CD4-positive, alpha-beta T cell treated with Interleukin-17A for 4 hours (primary cell): ENCODE measurements at regions not wholly inside any gene's neighbourhood (a gene's known extent, or its start where the extent isn't known, plus 50 kb on each side); places are given as distances from the start of the nearest gene placed in this dataset.

ENCODE experiments used
- DNase-seq: peaks from one replicate; pipeline ENCODE4 v3.0.0-alpha.2; 2020; ENCODE audit warnings: mixed read lengths

DNA sequence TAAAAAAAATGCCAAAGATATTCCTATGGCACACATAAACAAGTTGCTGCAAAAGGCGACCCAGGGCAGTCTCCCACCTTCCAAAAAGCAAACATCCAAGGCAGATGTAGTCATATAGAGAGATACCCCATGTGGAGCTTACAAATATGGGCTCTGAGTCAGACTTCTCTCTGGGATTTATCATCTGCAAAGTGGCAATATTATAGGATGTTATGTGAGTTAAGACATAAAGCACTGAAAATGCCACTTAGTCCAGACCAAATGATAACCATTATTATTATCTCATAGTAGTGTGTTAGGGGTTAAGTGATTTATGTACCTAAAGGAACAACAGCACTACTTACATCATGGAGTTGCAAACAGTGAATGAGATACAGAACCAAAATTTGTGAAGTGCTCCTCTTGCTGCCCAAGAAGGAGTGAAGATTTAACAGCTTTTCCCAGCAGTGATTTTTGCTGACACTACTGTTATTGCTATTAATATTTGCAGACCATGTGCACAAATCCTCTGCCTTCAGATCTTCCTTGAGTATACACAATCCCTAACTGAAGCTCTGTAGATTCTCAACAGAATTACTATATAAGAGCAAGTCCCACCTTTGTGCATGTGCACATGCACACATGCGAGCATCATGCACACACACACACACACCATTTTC lies 560.0 kb upstream of the SALL1 start:
- DNase-seq: no peak

DNA sequence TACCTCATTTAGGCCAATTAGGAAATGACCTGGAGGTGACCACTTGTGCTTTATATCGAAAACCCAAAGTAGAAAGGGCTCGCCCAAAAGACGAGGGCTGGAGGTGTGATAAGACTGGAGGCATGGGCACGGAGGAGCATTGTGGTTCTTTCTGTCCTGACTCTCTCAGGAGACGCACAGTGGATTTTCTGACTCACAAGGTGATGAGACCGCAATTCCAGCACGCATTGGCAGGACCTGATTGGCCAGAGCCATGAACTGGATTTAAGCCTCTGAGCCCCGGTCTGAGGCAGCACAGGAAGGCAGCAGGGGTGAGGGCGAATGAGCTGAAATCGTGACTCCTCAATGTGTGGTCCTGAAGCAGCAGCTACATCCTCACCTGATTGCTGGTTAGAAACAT lies 559.1 kb upstream of the SALL1 start:
- DNase-seq: no peak

DNA sequence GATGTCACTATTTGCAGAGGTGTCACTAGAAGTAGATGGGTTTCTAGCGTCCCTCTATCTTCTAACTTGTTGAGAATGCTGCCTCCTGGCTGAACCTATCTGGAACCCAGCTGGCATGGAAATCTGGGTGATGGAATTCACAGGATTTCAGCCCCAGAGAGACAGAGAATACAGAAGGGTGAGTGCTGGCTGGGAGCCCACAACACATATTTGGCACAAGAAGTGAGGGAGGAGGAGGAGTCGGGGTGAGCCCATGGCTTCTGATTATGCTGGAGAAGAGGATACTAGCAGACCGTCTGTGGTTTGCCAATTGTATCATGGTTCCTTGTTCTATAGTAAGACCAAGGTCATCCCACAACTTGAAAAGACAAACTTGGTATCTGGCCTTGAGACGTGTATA lies 557.8 kb upstream of the SALL1 start:
- no peak for DNase-seq

DNA sequence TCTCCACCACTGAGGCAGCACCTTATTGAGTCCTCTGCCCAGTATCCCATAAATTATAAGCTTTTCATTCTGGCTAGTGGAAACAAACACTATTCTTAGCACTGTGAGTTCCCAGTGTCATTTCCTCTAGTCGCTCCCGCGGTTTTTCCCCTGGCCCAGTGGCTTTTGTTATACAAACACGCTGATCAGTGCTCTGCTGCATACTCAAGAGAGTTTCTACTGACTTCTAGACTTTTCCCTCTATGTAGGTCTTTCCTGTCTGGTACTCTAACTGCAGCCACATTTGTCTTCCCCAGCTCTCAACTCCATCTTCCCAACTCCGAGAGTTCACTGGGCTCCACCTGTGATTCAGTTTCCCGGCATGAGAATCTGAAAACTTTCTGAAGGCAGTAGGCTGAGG lies 556.6 kb upstream of the SALL1 start:
- DNase-seq: no peak

DNA sequence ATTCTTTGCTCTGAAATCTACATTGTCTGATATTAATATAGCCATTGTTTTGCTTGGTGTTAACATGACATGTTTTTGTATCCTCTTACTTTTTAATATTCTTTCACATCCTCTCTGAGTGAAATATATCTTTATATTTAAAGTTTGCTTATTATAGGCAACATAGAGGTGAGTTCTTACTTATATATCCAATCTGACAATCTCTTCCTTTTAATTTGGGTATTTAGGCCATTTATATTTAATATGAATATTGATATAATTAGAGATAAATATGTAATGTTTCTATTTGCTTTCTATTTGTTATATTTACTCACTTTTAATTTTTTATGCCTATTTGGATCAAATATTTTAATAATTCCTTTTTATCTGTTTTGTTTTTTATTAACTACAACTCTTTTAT lies 554.1 kb upstream of the SALL1 start:
- DNase-seq: no peak

DNA sequence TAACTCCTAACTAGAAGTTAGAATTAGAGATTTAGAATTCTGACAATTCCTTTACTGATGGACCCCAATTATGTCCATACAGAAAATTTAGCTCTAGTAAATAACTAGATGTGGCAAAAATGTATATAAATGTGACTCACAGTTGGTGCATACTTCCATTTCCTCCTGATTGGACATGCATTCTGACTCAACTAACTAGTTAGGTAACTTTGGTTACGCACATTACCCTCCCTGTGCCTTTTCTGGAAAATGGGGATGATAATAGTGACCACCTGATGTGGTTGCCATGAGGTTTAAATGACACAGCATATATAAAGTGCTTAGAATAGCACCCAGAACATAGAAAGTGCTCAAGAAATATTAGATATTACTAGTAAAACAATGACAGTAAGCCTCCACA lies 550.0 kb upstream of the SALL1 start:
- DNase-seq: no peak

DNA sequence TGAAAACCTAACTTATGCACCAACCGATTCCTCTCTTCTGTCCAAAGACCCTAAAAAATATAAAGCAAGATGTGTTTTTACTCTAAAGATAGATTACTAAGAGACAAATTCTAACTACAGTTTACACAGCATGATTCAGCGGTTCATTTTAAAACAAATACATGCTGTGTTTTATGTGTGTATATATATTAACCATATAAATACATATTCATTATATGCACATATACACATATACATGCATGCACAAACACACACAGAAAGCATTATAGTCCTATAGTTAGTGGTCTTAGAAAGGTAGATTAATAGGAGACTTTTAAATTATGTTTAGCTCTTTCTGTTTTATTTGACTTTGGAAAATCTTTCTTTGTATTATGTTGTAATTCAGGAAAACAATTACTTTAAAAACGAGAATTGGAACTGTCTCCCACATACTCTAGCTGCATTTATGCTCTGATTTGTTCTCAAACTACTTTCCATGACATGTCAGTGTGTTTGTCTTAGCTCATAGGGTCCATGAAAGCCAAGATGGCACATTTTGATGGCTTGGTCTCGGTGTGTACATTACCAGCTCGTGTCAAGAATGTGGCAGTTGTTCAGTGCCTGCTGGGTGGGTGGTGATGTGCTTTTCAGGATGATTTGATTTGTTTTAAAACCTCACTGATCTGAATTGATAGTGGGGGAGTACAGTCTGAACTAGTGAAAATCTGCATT lies 548.8 kb upstream of the SALL1 start:
- DNase-seq: no peak

DNA sequence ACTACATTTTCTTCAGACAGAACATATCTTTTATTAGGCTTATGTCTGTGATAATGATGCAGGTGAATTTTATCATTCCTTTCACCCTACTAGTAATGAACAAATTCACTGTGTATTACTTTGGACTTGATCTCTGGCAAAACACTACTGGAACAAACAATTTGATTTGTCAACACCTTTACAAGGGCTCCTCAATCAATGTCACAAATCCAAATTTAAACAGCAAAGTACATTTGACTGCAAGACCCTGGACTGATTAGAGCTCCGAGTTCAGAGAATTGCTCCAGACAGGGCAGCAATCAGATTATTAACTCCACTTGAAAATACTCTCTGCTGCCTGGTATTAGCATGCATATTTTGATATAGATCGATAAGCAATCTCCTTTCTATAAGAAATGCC lies 547.6 kb upstream of the SALL1 start:
- no peak for DNase-seq

DNA sequence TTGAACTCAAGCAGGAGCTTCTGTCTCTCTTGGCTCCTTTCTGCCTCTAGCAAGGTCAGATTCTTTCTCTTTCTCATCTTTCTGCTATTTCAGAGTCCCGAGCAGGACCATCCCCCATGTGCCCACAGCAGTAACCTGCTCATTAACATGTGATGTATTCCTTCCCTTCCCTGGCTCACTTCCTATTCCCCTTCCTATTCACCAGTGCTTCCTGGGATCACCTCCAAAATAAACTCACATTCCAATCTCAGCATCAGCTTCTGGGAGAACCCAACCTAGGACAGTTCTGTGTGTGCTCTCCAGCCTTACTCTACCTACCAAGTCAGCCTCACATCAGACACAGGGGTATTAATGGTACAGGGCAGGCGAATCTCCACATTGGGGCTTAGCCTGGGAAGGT lies 546.4 kb upstream of the SALL1 start:
- DNase-seq: no peak

DNA sequence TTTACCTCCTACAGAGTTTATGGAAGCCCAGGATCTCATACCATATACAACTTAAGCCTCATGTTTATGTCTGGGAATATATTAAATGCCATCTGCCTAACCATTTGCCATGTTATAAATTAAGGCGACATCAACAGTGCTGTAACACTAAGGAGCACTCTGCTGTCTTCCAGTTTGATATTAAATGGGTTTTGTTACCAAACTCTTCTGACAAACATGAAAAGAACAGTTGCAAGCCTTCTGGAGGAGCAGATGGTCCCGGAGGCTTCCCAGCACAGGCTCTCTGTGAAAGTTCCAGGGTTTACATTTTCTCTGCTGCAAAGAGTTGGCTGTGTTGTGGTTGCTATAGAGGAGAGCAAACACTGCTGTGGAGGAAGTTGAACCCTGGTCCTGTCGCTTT lies 545.3 kb upstream of the SALL1 start:
- no peak for DNase-seq

DNA sequence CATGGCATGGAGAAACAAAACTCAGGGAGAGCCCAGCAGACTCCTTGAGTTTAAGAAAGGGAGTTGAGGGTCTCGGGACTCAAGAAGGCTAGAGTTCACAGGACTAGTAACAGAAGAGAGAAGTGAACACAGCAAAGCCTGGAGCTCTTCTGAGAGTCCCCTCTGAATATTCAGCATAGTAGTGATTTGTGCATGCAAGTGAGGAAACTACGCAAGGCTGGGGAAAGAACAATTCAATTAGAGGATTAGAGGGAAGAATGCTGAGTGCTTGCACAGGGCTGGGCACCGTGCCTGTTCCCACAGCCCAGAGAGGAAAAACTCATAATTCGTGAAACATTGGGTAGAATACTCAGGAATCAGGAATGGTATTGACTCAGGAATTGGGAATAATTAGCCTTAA lies 540.0 kb upstream of the SALL1 start:
- no peak for DNase-seq

DNA sequence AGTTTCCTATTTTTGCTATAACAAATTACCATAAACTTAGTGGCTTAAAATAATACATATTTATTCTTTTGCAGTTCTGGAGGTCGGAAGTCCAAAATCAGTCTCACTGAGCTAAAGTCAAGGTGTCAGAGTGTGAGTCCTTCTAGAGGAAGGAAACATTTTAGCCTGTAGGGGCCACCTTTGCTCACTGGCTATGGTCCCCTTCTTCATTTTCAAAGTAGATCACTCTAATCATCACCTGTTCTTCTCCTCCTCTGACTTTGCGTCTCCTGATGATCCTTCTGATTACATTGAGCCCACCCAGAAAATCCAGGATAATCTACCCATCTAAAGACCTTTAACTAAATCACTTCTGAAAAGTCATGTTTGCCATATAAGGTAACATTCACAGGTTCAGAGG lies 534.4 kb upstream of the SALL1 start:
- no peak for DNase-seq

DNA sequence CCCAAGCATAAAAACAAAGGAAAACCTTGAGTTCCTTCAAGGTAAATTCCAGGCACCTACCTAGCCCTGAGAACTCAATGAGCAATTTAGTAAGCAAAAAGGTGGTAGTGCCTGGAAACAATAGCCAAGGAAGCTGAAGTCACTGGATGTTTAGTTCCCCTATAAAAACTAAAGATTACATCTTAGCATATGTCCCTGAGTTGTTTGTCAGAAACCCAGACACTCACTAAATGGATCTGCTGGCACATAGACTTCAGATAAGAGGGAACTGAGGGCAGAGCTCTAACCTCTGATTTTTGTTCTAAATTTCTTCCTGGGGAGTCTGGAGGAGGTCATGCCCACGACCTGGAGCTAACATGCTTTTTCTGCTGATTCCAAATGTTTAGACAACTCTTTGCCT lies 532.8 kb upstream of the SALL1 start:
- no peak for DNase-seq

DNA sequence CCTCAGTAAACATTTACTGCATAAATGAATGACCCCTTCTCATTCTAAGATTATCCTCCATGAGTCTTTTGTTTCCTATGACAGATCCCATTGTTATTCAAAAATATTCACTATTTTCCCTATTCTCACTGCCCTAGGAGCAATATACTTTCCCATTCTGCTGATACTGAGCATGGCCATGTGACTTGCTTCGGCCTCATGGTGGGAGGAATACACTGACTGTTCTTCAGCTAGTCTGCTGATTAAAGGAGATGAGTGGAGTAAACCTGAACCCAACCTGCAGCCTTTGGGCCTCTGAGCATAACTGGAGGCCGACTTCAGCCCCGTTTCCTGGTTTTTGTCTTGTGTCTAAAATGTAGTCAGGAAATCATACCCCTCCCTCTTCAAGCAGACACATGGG lies 531.8 kb upstream of the SALL1 start:
- no peak for DNase-seq

DNA sequence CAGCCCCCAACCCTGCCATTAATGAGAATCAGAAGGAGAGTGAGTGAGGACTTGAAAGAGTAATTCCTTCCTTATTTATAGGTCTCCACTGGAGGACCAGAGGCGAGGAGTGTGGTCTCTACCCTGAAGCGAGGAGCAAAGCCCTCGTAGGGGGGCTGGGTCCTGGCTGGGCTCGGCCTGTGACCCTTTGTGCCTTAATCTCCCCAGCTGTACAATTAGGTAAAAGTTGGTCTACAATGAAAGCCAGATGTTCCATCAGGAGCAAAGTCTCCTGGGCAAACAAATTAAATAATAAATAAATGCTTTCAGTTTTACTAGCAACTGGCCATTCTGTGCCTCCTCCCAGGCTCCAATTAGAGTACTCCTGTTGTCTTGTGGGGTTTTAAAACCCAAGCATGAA lies 523.5 kb upstream of the SALL1 start:
- no peak for DNase-seq

DNA sequence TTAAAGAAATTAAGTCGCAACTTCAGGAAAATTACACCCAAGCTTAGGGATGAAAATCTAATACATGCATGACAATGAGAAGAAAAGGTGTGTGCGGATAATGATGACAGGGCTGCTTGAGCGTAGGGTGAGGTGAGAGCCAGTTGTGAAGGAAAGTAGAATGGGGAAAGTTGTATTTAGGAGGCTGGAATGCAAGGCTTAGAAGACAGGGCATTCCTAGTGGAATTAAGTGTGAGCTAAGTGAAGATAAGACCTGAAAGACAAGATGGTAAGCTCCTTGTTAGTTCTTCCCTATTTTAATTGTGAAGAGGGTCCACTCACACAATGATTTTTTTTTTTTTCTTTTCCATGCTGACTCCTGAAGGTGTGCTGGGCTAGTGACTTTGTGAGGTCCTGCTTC lies 519.5 kb upstream of the SALL1 start:
- DNase-seq: no peak

DNA sequence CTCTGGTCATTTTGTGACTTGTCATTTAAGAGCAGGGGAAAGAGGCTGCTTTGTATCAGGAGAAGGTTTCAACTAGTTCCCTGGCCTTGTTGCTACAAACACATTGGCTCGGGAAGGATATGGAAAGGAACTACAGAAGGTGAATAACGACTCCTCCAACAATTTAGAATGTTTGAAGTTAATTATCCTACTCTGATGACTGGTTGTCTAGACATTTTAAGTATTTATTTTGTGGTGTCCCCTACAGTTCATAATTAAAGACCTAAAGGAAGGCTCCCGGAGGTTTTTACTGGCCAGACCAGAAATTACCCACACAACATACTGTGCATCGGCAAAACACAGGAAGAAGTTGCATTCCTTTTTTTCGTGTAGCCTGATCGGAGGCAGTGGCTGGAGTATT lies 515.8 kb upstream of the SALL1 start:
- no peak for DNase-seq

DNA sequence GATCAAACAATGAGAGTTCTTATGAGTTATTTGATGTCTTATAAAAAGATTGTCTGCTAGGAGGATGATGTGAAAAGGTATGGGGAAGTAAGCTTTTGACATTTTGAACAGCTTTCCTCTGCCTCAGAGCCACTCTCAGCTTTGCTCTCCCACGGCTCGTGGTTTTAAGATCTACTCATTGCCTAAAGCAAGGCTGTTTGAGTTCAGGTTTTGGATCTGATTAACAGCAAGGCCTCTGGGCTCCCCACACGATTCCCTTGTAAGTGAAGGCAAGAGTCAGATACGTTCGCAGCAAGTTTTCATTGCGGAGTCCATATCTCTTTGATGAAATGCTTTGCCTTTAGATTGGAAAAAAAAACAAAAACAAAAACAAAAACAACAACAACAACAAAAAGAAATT lies 515.0 kb upstream of the SALL1 start:
- DNase-seq: no peak

DNA sequence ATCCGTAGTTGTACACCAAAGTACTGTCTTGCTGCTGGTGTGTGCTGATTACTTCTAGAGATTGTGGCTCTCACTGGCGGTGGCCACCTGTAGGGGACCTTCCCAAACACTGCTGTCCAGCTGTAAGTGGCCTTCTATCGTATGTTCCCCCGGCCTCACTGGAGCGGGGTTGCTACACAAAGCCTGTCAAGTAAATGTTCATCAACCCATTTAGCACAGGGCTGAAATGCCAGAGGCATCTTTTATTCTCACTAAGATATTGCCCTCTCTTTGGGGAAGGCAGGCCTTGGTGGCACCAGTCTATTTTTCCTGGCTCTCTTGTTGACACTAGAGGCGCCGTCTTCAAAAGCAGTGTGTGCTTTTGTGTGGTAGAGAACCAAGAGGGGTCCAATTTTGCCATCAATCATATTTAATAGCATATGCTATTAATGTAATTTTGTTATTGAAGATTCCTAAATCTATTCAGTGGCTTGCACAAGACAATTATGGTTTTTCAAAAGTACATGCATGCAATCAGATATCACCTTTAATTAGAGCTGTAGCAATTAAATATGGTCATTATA lies 514.4 kb upstream of the SALL1 start:
- DNase-seq: no peak

DNA sequence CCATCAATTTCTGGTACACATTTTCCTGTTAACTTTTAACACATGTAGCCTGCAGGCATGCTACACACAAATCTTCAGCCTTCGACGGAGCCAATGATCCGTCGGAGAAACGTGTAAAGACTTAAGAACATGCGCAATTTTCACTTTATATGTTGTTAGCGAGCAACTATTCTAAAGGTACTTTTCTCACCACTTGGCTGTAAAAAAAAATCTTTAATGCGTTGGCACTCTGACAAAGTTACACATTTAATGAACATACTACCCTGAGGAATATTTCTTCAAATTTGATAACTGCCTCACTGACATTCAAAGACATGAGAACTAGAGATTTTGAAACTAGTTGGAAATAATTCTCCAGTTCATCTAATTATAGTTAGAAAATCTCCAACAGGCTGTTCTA lies 507.5 kb upstream of the SALL1 start:
- DNase-seq: no peak

DNA sequence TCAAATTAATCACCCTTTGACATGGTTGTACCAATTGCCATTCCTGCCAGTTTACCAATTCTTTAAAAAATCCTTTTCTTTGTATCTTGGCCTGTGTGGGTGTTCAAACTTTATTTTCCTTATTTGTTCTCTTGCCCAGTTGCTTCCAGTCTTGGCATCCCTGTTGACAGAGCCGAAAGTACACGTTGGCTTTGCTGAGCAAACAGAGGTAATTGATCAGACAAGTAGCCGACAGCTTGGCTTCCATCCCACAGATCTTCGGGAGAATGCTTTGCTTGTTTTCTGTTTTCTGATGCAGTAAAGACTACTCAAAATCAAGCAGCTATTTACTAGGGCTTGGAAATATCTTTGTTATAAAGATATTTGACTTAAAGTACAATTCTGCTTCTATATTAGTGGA lies 506.8 kb upstream of the SALL1 start:
- DNase-seq: no peak

DNA sequence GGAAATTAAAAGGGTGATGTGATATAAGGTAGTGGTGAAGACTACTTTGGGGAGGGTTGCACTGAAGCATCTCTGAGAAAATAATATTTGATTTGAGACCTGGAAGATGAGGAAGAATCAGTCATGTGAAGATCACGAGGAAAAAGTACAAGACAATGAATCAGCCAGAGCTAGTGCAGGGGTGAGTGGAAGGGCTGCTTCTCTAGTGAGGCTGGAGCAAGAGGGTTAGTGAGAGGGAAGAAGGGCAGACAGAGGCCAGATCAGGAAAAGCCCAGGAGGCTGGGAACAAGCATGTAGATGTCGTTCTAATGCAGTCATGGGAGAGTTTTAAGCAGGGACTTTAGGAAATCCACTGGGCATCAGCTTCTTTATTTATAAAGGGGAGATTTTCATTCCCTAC lies 504.2 kb upstream of the SALL1 start:
- no peak for DNase-seq

DNA sequence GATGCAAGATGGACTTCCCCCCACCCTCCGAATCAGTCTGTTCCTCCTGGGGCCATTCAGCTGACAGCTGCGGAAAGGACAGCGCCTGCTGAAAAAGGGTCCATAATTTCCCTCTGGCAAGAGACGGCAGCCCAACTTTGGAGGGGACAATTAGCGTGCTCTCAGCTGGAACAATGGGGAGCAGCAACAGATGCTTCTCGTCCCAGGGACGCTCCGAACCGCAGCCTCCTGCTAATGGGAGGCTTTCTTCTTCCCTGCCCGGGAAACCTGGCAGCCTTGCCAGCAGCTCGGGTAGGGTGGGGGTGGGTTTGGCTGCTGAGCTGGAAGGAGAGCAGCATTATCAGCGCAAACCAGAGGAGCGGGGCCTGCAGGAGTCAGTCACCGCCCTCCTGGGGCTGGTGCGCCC lies 500.0 kb upstream of the SALL1 start:
- no peak for DNase-seq

DNA sequence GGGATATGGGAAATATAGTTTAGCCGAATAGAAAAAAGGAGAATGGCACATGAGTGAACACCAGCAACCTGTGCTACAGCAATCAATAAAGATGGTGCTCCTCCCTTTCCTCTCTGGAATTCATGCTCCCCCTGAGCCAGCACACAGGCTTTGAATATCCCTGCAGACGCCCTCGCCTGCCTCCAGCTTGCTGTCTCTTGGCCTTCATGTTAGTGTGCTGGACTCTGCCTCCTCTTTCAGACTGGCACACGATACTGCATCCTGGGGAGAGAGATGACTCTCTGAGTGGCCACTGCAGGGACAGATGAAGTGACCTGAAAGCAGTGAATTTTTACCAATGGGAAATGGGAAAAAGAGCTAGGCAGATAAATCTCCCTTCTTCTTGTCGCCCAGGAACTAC lies 498.6 kb upstream of the SALL1 start:
- DNase-seq: no peak

DNA sequence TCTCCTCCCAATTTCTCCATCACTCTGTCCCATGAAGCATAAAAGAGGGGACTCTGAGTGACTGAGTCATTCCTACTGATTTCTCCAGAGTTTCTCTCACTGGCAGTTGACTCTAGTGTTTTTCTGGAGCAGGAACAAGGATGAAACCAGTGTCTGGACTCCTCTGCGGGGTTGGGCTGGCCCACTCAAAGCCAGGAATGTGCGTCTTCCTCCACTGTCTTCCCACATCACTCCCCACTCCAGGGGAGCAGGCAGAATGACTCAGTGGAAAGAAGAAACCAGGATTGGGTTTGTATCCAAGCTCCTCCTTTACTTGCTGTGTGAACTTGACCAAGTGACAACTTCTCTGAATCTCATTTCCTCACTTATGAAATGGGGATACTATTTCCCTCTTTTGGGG lies 497.5 kb upstream of the SALL1 start:
- DNase-seq: no peak
